Erythroblast (primary cell): ENCODE measurements at regions not wholly inside any gene's neighbourhood (a gene's known extent, or its start where the extent isn't known, plus 50 kb on each side); places are given as distances from the start of the nearest gene placed in this dataset.

ENCODE experiments used
- GATA1 ChIP-seq: IDR thresholded peaks from 2 replicates; pipeline ENCODE4 v1.6.1; 2011; ENCODE audit warnings: low read depth, mild to moderate bottlenecking, control low read depth, low read length, moderate library complexity
- POLR2A ChIP-seq: IDR thresholded peaks from 2 replicates; pipeline ENCODE4 v1.6.1; 2011; ENCODE audit warnings: mild to moderate bottlenecking, low read length

GRCh38 chr3:148646126-148646665 is 51.5 kb upstream of the AGTR1 start:
- TF ChIP-seq POLR2A: no peak
- no peak for TF ChIP-seq GATA1
